Activated CD4-positive, alpha-beta T cell treated with anti-CD3 and anti-CD28 coated beads for 48 hours (primary cell): ENCODE measurements at regions not wholly inside any gene's neighbourhood (a gene's known extent, or its start where the extent isn't known, plus 50 kb on each side); places are given as distances from the start of the nearest gene placed in this dataset.
"Not testable (repeated sequence)": the region's sequence is repeated elsewhere in the genome, so short reads cannot be mapped to it uniquely, and the experiment has no call there.

Experiments
- DNase-seq: peaks from one replicate; pipeline ENCODE4 v3.0.0-alpha.2; 2020

GRCh38 chr14:83019744-83020414, 1486.2 kb upstream of the SEL1L start:
- DNase-seq: no peak

GRCh38 chr14:83021323-83021722, 1487.7 kb upstream of the SEL1L start:
- no peak for DNase-seq

GRCh38 chr14:83023369-83023768, 1489.7 kb upstream of the SEL1L start:
- DNase-seq: no peak

- DNase-seq: no peak
Observed at GRCh38 chr14:83041224-83041623, 1507.6 kb upstream of the SEL1L start.

GRCh38 chr14:83042858-83043257, 1509.2 kb upstream of the SEL1L start:
- no peak for DNase-seq

- DNase-seq: no peak
Observed at GRCh38 chr14:83044001-83044400, 1510.3 kb upstream of the SEL1L start.

GRCh38 chr14:83047059-83047830, 1513.6 kb upstream of the SEL1L start:
- DNase-seq: no peak

- no peak for DNase-seq
Observed at GRCh38 chr14:83053022-83053710, 1519.5 kb upstream of the SEL1L start.

- no peak for DNase-seq
Observed at GRCh38 chr14:83058068-83058467, 1524.4 kb upstream of the SEL1L start.

- DNase-seq: no peak
Observed at GRCh38 chr14:83071888-83072501, 1538.3 kb upstream of the SEL1L start.

- DNase-seq: no peak
Observed at GRCh38 chr14:83085136-83085535, 1551.5 kb upstream of the SEL1L start.

GRCh38 chr14:83085725-83086124, 1552.1 kb upstream of the SEL1L start:
- DNase-seq: no peak

- not testable (repeated sequence) for DNase-seq
Observed at GRCh38 chr14:83091991-83092956, 1558.6 kb upstream of the SEL1L start.

- DNase-seq: no peak
Observed at GRCh38 chr14:83096092-83096491, 1562.4 kb upstream of the SEL1L start.

GRCh38 chr14:83101846-83102245, 1568.2 kb upstream of the SEL1L start:
- no peak for DNase-seq

- no peak for DNase-seq
Observed at GRCh38 chr14:83118029-83118428, 1584.4 kb upstream of the SEL1L start.

- no peak for DNase-seq
Observed at GRCh38 chr14:83120187-83120586, 1586.5 kb upstream of the SEL1L start.

GRCh38 chr14:83126076-83126475, 1592.4 kb upstream of the SEL1L start:
- DNase-seq: no peak

- DNase-seq: no peak
Observed at GRCh38 chr14:83128783-83129182, 1595.1 kb upstream of the SEL1L start.

- DNase-seq: no peak
Observed at GRCh38 chr14:83129496-83129895, 1595.8 kb upstream of the SEL1L start.

GRCh38 chr14:83133981-83134645, 1600.5 kb upstream of the SEL1L start:
- no peak for DNase-seq

- no peak for DNase-seq
Observed at GRCh38 chr14:83140756-83141155, 1607.1 kb upstream of the SEL1L start.
